Skin of body (tissue), 1 donor: ENCODE measurements at regions not wholly inside any gene's neighbourhood (a gene's known extent, or its start where the extent isn't known, plus 50 kb on each side); places are given as distances from the start of the nearest gene placed in this dataset.

ENCODE experiments used
- DNase-seq: peaks from one replicate; lab custom pipeline; 2025; lab: John Stamatoyannopoulos, UW

- no peak for DNase-seq
Observed at GRCh38 chr20:51162015-51162414, 139.1 kb upstream of the KCNG1 start.

GRCh38 chr20:51160821-51161220 is 137.9 kb upstream of the KCNG1 start:
- no peak for DNase-seq

GRCh38 chr20:51159981-51160380 is 137.1 kb upstream of the KCNG1 start:
- no peak for DNase-seq

- DNase-seq = no peak
Observed at GRCh38 chr20:51159303-51159702, 136.4 kb upstream of the KCNG1 start.

- DNase-seq = no peak
Observed at GRCh38 chr20:51158226-51158625, 135.3 kb upstream of the KCNG1 start.

- DNase-seq = peak; percentile 4
Observed at GRCh38 chr20:51156041-51156982, 133.4 kb upstream of the KCNG1 start.

- DNase-seq = no peak
Observed at GRCh38 chr20:51154708-51155690, 132.1 kb upstream of the KCNG1 start.

GRCh38 chr20:51153867-51154707 is 131.2 kb upstream of the KCNG1 start:
- no peak for DNase-seq

GRCh38 chr20:51148941-51149340 is 126.0 kb upstream of the KCNG1 start:
- DNase-seq = no peak

GRCh38 chr20:51144476-51144875 is 121.6 kb upstream of the KCNG1 start:
- DNase-seq = no peak

- DNase-seq = no peak
Observed at GRCh38 chr20:51143652-51144051, 120.7 kb upstream of the KCNG1 start.

GRCh38 chr20:51142448-51142847 is 119.5 kb upstream of the KCNG1 start:
- no peak for DNase-seq

GRCh38 chr20:51140671-51141070 is 117.8 kb upstream of the KCNG1 start:
- DNase-seq = no peak

GRCh38 chr20:51139891-51140290 is 117.0 kb upstream of the KCNG1 start:
- DNase-seq = no peak

GRCh38 chr20:51138576-51138975 is 115.7 kb upstream of the KCNG1 start:
- no peak for DNase-seq

GRCh38 chr20:51137461-51137860 is 114.6 kb upstream of the KCNG1 start:
- no peak for DNase-seq

GRCh38 chr20:51135926-51136715 is 113.2 kb upstream of the KCNG1 start:
- no peak for DNase-seq

GRCh38 chr20:51134405-51134804 is 111.5 kb upstream of the KCNG1 start:
- no peak for DNase-seq

GRCh38 chr20:51132279-51132678 is 109.4 kb upstream of the KCNG1 start:
- no peak for DNase-seq

GRCh38 chr20:51131811-51132210 is 108.9 kb upstream of the KCNG1 start:
- no peak for DNase-seq
